Esophagus squamous epithelium (tissue), 4 donors: ENCODE measurements at regions not wholly inside any gene's neighbourhood (a gene's known extent, or its start where the extent isn't known, plus 50 kb on each side); places are given as distances from the start of the nearest gene placed in this dataset.

Experiments
- CTCF ChIP-seq, 6 experiments: fragments of 450-650 bp in 4 of 6; fragments of 200-600 bp in 2 of 6; sonication (generic) in 2 of 6; IDR thresholded peaks; one replicate each; pipeline ENCODE4 v1.5.1; 2016 to 2019; ENCODE audit warnings: antibody characterized with exemption in 6 of 6, mild to moderate bottlenecking in 4 of 6, moderate library complexity in 4 of 6
- POLR2A ChIP-seq, 4 donors: fragments of 450-650 bp; IDR thresholded peaks; one replicate each; pipeline ENCODE4 v1.6.1; 2017; ENCODE audit warnings: antibody characterized with exemption in 4 of 4, mild to moderate bottlenecking in 4 of 4, moderate library complexity in 3 of 4

- TF ChIP-seq POLR2A (IDR thresholded peaks at IDR 0.05), result no peak
- no peak for TF ChIP-seq CTCF (IDR thresholded peaks at IDR 0.05)
These were observed 120.8 kb downstream of the ZNF518B start for GRCh38 chr4:10336471-10336870.
